ENCODE measurements at regions not wholly inside any gene's neighbourhood (a gene's known extent, or its start where the extent isn't known, plus 50 kb on each side); places are given as distances from the start of the nearest gene placed in this dataset.
"Not testable (repeated sequence)": the region's sequence is repeated elsewhere in the genome, so short reads cannot be mapped to it uniquely, and the experiment has no call there.

GRCh38 chr10:118805146-118805545, 50.4 kb upstream of the CACUL1 start:
- no peak for DNase-seq

- no peak for DNase-seq
Observed at GRCh38 chr10:118807512-118808305, 52.9 kb upstream of the CACUL1 start.

- no peak for DNase-seq
Observed at GRCh38 chr10:118808601-118809356, 54.0 kb upstream of the CACUL1 start.

- no peak for DNase-seq
Observed at GRCh38 chr10:118809357-118810220, 54.8 kb upstream of the CACUL1 start.

GRCh38 chr10:118810796-118811505, 56.2 kb upstream of the CACUL1 start:
- DNase-seq = no peak

- DNase-seq = no peak
Observed at GRCh38 chr10:118811675-118812392, 57.1 kb upstream of the CACUL1 start.

- DNase-seq = no peak
Observed at GRCh38 chr10:118812393-118812740, 57.6 kb upstream of the CACUL1 start.

GRCh38 chr10:118813001-118813400, 58.2 kb upstream of the CACUL1 start:
- DNase-seq = not testable (repeated sequence)

GRCh38 chr10:118816471-118817168, 61.9 kb upstream of the CACUL1 start:
- no peak for DNase-seq

- DNase-seq = no peak
Observed at GRCh38 chr10:118817328-118818068, 62.7 kb upstream of the CACUL1 start.

GRCh38 chr10:118818621-118819221, 64.0 kb upstream of the CACUL1 start:
- DNase-seq = no peak

- DNase-seq = no peak
Observed at GRCh38 chr10:118820326-118821116, 65.8 kb upstream of the CACUL1 start.

GRCh38 chr10:118823256-118823907, 68.6 kb upstream of the CACUL1 start:
- no peak for DNase-seq

GRCh38 chr10:118827053-118827452, 72.3 kb upstream of the CACUL1 start:
- no peak for DNase-seq

- no peak for DNase-seq
Observed at GRCh38 chr10:118827466-118828155, 72.8 kb upstream of the CACUL1 start.

GRCh38 chr10:118832241-118832651, 77.5 kb upstream of the CACUL1 start:
- DNase-seq = no peak

- not testable (repeated sequence) for DNase-seq
Observed at GRCh38 chr10:118834370-118834769, 79.6 kb upstream of the CACUL1 start.

- no peak for DNase-seq
Observed at GRCh38 chr10:118835682-118836326, 81.0 kb upstream of the CACUL1 start.

All from activated CD8-positive, alpha-beta memory T cell treated with anti-CD3 and anti-CD28 coated beads, Interleukin-2, amount 50 U/mL, for 4 hours (primary cell).